ENCODE measurements at regions not wholly inside any gene's neighbourhood (a gene's known extent, or its start where the extent isn't known, plus 50 kb on each side); places are given as distances from the start of the nearest gene placed in this dataset.
"Not testable (repeated sequence)": the region's sequence is repeated elsewhere in the genome, so short reads cannot be mapped to it uniquely, and the experiment has no call there.

GRCh38 chr22:12279512-12280474 lies 3248.2 kb upstream of the OR11H1 start:
- not testable (repeated sequence) for H3K27ac ChIP-seq, H3K9me3 ChIP-seq, H3K4me3 ChIP-seq, H3K4me1 ChIP-seq, H3K36me3 ChIP-seq, H3K27me3 ChIP-seq
- peak in 2 of 3 donors; percentile 15 for DNase-seq

GRCh38 chr22:12284690-12285089 lies 3243.3 kb upstream of the OR11H1 start:
- H3K4me3 ChIP-seq, H3K27ac ChIP-seq, H3K27me3 ChIP-seq, H3K36me3 ChIP-seq, H3K4me1 ChIP-seq, H3K9me3 ChIP-seq, DNase-seq: not testable (repeated sequence)

GRCh38 chr22:12297351-12297750 lies 3230.6 kb upstream of the OR11H1 start:
- DNase-seq, result peak in 2 of 3 donors; percentile 6 to 45
- not testable (repeated sequence) for H3K27me3 ChIP-seq, H3K27ac ChIP-seq, H3K9me3 ChIP-seq, H3K4me3 ChIP-seq, H3K4me1 ChIP-seq, H3K36me3 ChIP-seq

All from Peyer's patch (tissue), 4 donors.